SHP77 (cell line): ENCODE measurements at regions not wholly inside any gene's neighbourhood (a gene's known extent, or its start where the extent isn't known, plus 50 kb on each side); places are given as distances from the start of the nearest gene placed in this dataset.
"Not testable (repeated sequence)": the region's sequence is repeated elsewhere in the genome, so short reads cannot be mapped to it uniquely, and the experiment has no call there.

Experiments used
- DNase-seq, 2 experiments: peaks; one replicate each; lab custom pipeline; 2025; lab: John Stamatoyannopoulos, UW

GRCh38 chr1:173257805-173258204 lies 50.7 kb upstream of the TNFSF4 start:
- DNase-seq = no peak

DNA sequence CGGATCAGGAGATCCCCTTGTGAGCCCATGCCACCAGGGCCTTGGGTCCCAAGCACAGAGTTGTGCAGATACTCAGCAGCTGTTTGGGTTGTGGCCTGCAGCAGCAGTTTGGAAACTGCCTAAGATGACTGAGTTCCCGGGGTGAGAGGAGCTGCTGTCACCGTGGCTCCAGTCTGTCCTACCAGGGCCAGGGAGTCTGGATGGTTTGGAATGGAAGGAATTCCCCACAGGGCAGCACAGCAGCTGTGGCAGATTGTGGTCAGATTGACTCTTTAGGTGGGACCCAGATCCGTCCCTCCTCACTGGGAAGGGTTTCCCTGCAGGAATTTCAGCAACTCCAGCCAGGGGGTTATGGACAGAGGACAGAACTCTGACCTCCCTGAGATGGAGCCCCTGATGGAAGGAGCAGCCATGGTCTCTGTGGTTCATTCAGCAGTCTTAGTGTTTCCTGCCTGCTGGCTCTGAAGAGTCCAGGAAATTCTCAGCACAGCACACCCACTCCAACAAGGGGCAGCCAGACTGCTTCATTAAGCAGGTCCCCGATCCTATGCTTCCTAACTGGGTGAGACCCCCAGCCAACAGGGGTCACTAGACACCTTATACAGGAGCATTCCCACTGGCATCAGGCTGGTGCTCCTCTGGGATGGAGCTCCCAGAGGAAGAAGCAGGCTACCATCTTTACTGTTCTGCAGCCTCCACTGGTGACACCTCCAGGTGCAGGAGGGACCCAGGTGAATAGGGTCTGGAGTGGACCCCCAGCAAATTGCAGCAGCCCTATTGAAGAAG lies 51.5 kb upstream of the TNFSF4 start:
- DNase-seq = no peak

DNA sequence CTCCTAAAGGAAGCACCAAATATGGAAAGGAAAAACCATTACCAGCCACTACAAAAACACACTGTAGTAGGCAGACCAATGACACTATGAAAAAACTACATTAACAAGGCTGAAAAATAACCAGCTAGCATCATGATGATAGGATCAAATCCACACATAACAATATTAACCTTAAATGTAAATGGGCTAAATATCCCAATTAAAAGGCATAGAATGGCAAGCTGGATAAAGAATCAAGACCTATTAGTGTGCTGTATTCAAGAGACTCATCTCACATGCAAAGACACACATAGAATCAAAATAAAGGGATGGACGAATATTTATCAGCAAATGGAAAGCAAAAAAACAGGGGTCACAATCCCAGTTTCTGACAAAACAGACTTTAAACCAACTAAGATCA lies 53.2 kb upstream of the TNFSF4 start:
- not testable (repeated sequence) for DNase-seq

- no peak for DNase-seq
Observed at GRCh38 chr1:173266841-173267240, 59.7 kb upstream of the TNFSF4 start.

- no peak for DNase-seq
Observed at GRCh38 chr1:173267453-173267945, 60.4 kb upstream of the TNFSF4 start.

- DNase-seq = no peak
Observed at GRCh38 chr1:173268261-173268660, 61.1 kb upstream of the TNFSF4 start.

DNA sequence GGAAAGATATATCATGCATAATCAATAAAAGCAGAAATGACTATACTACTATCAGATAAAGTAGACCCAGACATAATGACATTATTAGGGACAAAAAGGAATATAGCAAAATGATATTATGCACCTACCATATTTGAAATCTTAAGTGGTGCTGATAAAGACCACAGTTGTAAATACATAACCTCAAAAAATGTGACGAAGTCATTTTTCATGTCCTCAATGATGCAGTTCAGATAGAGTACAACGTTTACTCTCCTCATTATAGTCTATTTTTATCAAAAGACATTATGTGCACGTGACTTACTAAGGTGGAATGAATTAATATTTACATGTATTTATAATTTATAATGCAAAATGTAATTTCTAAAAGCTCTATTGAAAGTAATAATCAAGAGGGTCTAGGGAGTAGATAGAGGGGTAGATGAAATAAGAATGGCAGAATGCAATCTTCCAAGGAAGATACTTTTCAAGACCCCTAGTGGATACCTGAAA lies 61.7 kb upstream of the TNFSF4 start:
- DNase-seq = no peak

- DNase-seq = no peak
Observed at GRCh38 chr1:173269490-173270230, 62.5 kb upstream of the TNFSF4 start.

GRCh38 chr1:173270243-173270642 lies 63.1 kb upstream of the TNFSF4 start:
- no peak for DNase-seq

- not testable (repeated sequence) for DNase-seq
Observed at GRCh38 chr1:173271021-173271420, 63.9 kb upstream of the TNFSF4 start.

DNA sequence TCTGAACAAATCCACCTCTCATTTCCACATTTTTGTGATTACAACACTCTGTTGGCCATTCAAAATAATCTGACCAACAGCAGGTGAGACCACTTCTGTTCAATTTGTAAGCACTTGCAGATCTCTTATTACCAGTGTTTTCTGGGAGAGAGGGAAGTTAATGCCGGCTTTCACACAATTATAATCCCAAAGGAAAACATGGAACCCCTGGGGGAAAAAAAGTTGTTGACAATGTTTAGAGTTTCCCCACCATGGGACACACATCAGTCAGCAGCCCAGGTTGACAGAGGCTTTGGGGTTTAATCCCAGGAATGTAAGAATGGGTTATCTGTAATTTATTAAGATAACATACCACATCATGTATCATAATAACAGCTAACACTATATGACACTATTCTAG lies 68.4 kb upstream of the TNFSF4 start:
- DNase-seq = no peak

GRCh38 chr1:173276922-173277800 lies 70.0 kb upstream of the TNFSF4 start:
- no peak for DNase-seq

DNA sequence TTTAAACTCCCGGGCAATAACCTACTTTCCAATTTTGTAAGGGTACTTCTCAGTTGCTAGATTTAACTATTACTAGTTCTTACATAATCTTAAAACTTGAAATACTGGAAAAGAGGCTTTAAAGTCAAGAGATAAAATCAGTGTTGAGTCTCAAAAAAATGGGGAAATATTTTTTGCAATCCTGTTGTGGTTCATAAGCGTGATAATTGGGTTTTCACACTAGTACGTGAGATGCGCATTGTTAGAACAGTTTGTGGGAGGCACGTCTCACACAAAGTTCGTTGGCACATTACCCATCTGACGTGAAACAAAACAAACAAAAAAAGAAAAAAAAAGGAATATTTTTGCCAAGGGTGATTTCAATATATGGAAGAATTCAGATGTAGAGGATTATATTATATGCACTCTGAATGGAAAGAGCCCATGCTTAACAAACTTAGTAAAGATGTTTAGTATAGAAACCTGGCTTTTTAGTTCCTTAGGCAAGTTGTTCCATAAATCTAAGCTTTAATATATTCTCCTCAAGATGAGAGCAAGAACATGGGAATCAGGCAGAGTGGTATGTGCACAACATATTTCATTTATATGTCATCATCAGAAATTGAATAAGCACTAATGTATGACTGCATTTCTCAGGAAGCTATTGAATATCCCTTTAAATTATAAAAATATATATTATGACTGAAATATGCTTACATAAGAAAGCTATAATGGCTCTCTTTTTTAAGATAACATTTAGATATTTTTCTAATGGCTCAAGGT lies 73.9 kb upstream of the TNFSF4 start:
- DNase-seq = no peak

DNA sequence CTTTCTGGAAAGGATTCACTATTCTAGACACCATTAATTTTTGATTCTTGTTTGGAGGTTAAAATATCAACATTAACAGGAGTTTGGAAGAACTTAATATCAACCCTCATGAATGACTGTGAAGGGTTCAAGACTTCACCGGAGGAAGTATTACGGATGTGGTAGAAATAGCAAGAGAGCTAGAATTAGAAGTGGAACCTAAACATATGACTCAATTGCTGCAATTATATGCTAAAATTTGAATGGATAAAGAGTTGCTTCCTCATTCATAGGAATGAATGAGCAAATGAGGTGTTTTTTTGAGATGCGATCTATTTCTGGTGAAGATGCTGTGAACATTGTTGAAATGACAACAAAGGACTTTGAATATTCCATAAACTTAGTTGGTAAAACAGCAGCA lies 77.9 kb upstream of the TNFSF4 start:
- DNase-seq = no peak

GRCh38 chr1:173287785-173288184 lies 80.7 kb upstream of the TNFSF4 start:
- DNase-seq = no peak

- no peak for DNase-seq
Observed at GRCh38 chr1:173293756-173294155, 86.6 kb upstream of the TNFSF4 start.

GRCh38 chr1:173294843-173295242 lies 87.7 kb upstream of the TNFSF4 start:
- no peak for DNase-seq

DNA sequence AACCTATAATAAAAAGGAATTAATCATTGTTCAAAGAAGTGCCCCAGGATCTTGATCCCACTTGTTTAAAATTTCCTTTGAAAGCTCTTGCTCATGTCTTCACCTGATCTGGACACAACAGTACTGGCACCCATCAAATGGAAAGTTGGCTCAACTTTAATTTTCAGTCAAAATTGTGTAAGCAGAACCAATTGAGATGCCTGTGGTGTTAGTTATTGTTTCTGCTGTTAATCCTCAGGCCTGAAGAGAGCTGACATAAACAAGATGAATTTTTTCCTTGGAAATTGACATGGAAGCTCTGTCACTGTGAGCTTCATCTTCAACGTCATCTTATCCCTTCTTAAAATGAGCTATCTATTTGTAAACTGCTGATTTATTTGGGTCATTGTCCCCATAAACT lies 88.3 kb upstream of the TNFSF4 start:
- DNase-seq = no peak

DNA sequence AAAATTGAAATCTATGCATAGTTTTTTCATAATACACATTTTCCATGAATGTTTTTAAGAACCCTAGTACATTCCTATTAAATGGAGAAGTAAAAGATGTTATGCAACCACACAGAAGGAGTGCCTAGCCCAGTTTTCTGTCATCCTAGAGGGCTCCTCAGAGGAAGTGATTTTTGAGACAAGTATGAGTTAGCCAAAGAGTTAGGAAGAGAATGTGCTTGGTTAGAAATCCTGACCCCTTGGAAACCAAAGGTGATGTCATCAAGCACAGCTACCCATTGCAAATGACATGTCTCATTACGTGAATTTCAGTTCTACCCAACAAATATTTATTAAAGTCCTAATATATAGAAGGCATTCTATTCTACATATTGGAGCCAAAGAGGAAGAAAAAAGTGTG lies 88.9 kb upstream of the TNFSF4 start:
- DNase-seq = no peak

GRCh38 chr1:173297798-173298391 lies 90.8 kb upstream of the TNFSF4 start:
- DNase-seq = no peak
